Caco-2 (cell line): ENCODE measurements at regions not wholly inside any gene's neighbourhood (a gene's known extent, or its start where the extent isn't known, plus 50 kb on each side); places are given as distances from the start of the nearest gene placed in this dataset.

Experiments used
- BruUV-seq: library from RNA; stranded (reverse); fragments of 400-500 nt; replicated peaks from 2 replicates; lab custom pipeline; 2021; lab: Mats Ljungman, UMichigan
- CTCF ChIA-PET: fragments of 300-600 bp; sonication (Branson Sonifier 250); formaldehyde crosslinking; loops from one replicate; lab custom pipeline; 2022; ENCODE audit warnings: antibody characterized with exemption; lab: Charles Lee
- POLR2A ChIA-PET: fragments of 300-600 bp; sonication (Branson Sonifier 250); formaldehyde crosslinking; loops from one replicate; lab custom pipeline; 2022; ENCODE audit warnings: antibody characterized with exemption; lab: Charles Lee
- DNase-seq, 2 experiments: peaks; one replicate each; pipeline versions ENCODE4 v3.0.0 to v3.0.0-alpha.2; 2020 to 2022
- H3K27me3 ChIP-seq: replicated peaks from 2 replicates; pipeline ENCODE4 v1.6.0; 2011; ENCODE audit warnings: low read length; ENCODE audit not compliant: control insufficient read depth, insufficient read depth
- H3K36me3 ChIP-seq: 2 replicates; pipeline ENCODE4 v1.5.1; 2011; ENCODE audit warnings: low read length; ENCODE audit not compliant: control insufficient read depth, insufficient read depth
- H3K4me1 ChIP-seq: fragments of 250-450 bp; sonication (Bioruptor Pico); 2 replicates; pipeline ENCODE4 v1.5.1; 2020; ENCODE audit warnings: mild to moderate bottlenecking
- H3K4me3 ChIP-seq: 2 replicates; pipeline ENCODE4 v1.5.1; 2011; ENCODE audit warnings: low read depth, mild to moderate bottlenecking, control low read depth, low read length
- H3K9me3 ChIP-seq: fragments of 250-450 bp; sonication (Bioruptor Pico); 2 replicates; pipeline ENCODE4 v1.5.1; 2020; ENCODE audit warnings: mild to moderate bottlenecking, moderate library complexity
- H3K27ac Mint-ChIP-seq: one replicate; pipeline ENCODE4 v1.8.0; 2022; ENCODE audit warnings: mixed read lengths; ENCODE audit not compliant: unreplicated experiment
- H3K27me3 Mint-ChIP-seq: one replicate; pipeline ENCODE4 v1.8.0; 2022; ENCODE audit warnings: mixed read lengths; ENCODE audit not compliant: insufficient read depth, unreplicated experiment
- H3K36me3 Mint-ChIP-seq: one replicate; pipeline ENCODE4 v1.8.0; 2022; ENCODE audit warnings: mild to moderate bottlenecking, mixed read lengths; ENCODE audit not compliant: insufficient read depth, unreplicated experiment
- H3K4me1 Mint-ChIP-seq: one replicate; pipeline ENCODE4 v1.8.0; 2022; ENCODE audit warnings: low read depth, mixed read lengths; ENCODE audit not compliant: unreplicated experiment
- H3K4me3 Mint-ChIP-seq: one replicate; pipeline ENCODE4 v1.8.0; 2022; ENCODE audit warnings: mild to moderate bottlenecking, moderate library complexity, mixed read lengths; ENCODE audit not compliant: unreplicated experiment
- H3K9me3 Mint-ChIP-seq: one replicate; pipeline ENCODE4 v1.8.0; 2022; ENCODE audit warnings: mixed read lengths; ENCODE audit not compliant: unreplicated experiment
- CTCF ChIP-seq, 2 experiments: fragments of 200-600 bp in 1 of 2; IDR thresholded peaks; 1 replicate in 1 of 2; 2 replicates in 1 of 2; pipeline versions ENCODE4 v1.5.1 to v1.8.0; 2011 to 2022; ENCODE audit warnings: antibody characterized with exemption in 1 of 2, control low read depth in 1 of 2, inconsistent platforms in 1 of 2, low read depth in 1 of 2, low read length in 1 of 2, mild to moderate bottlenecking in 1 of 2, moderate library complexity in 1 of 2; ENCODE audit not compliant: insufficient read depth in 1 of 2, severe bottlenecking in 1 of 2, unreplicated experiment in 1 of 2
- intact Hi-C: fragments of 100-400 bp; cut with micrococcal nuclease; formaldehyde crosslinking; loops from one replicate; pipeline ENCODE4 v1.10.0; 2022; ENCODE audit not compliant: unreplicated experiment

GRCh38 chr22:48145738-48146137 is 1383.3 kb downstream of the TBC1D22A start:
- Histone ChIP-seq H3K27me3 (no peaks in the 10 kb centered on the region), H3K9me3 (no peaks in the 10 kb centered on the region), H3K36me3 (no peaks in the 10 kb centered on the region), H3K4me1 (no peaks in the 10 kb centered on the region), H3K4me3 (no peak overlapping the region)
- no peak for TF ChIP-seq CTCF (IDR thresholded peaks at IDR 0.05; ENCODE audit: insufficient read depth in 1 of 2, low read depth in 1 of 2, low read length in 1 of 2, severe bottlenecking in 1 of 2, unreplicated experiment in 1 of 2)
- Mint-ChIP-seq H3K9me3 (no peaks in the 10 kb centered on the region), H3K4me3 (no peak overlapping the region), H3K4me1 (no peaks in the 10 kb centered on the region), H3K27me3 (peaks cover 15% of the 10 kb centered on the region), H3K36me3 (no peaks in the 10 kb centered on the region), H3K27ac (no peak overlapping the region)
- BruUV-seq: no TSS peak
- CTCF ChIA-PET: no interaction called here
- DNase-seq: no peak
- POLR2A ChIA-PET: interaction anchor here (0.6 kb wide), 1 partner anchor 12 kb away, joined by 3 read pairs; no protein-coding TSS in a partner anchor
- intact Hi-C loops: no loop called here

- H3K27me3 ChIP-seq: no peaks in the 10 kb centered on the region
- H3K27me3 Mint-ChIP-seq: peaks cover 15% of the 10 kb centered on the region
Measured at GRCh38 chr22:48144318-48144717, 1381.9 kb downstream of the TBC1D22A start.

GRCh38 chr22:48143856-48144255 is 1381.4 kb downstream of the TBC1D22A start:
- no peaks in the 10 kb centered on the region for H3K36me3 ChIP-seq
- intact Hi-C loops: no loop called here
- ChIA-PET POLR2A (no interaction called here), CTCF (no interaction called here)
- H3K27me3 Mint-ChIP-seq: peaks cover 15% of the 10 kb centered on the region
- H3K4me1 ChIP-seq: no peaks in the 10 kb centered on the region
- H3K4me3 ChIP-seq: no peak overlapping the region
- no TSS peak for BruUV-seq
- no peak for TF ChIP-seq CTCF (IDR thresholded peaks at IDR 0.05; ENCODE audit: insufficient read depth in 1 of 2, low read depth in 1 of 2, low read length in 1 of 2, severe bottlenecking in 1 of 2, unreplicated experiment in 1 of 2)
- no peaks in the 10 kb centered on the region for H3K4me1 Mint-ChIP-seq
- H3K4me3 Mint-ChIP-seq: no peak overlapping the region
- DNase-seq: no peak
- H3K9me3 Mint-ChIP-seq: no peaks in the 10 kb centered on the region
- H3K27ac Mint-ChIP-seq: no peak overlapping the region
- H3K36me3 Mint-ChIP-seq: no peaks in the 10 kb centered on the region
- no peaks in the 10 kb centered on the region for H3K27me3 ChIP-seq
- no peaks in the 10 kb centered on the region for H3K9me3 ChIP-seq

More at GRCh38 chr22:48144318-48144717, 1381.9 kb downstream of the TBC1D22A start:
- H3K4me1 ChIP-seq: no peaks in the 10 kb centered on the region
- no peak overlapping the region for H3K27ac Mint-ChIP-seq
- H3K9me3 ChIP-seq: no peaks in the 10 kb centered on the region
- ChIA-PET POLR2A (no interaction called here), CTCF (no interaction called here)
- DNase-seq: no peak
- H3K4me3 ChIP-seq: no peak overlapping the region
- no peak for TF ChIP-seq CTCF (IDR thresholded peaks at IDR 0.05; ENCODE audit: insufficient read depth in 1 of 2, low read depth in 1 of 2, low read length in 1 of 2, severe bottlenecking in 1 of 2, unreplicated experiment in 1 of 2)
- H3K36me3 ChIP-seq: no peaks in the 10 kb centered on the region
- no peaks in the 10 kb centered on the region for H3K36me3 Mint-ChIP-seq
- no peaks in the 10 kb centered on the region for H3K9me3 Mint-ChIP-seq
- no peak overlapping the region for H3K4me3 Mint-ChIP-seq
- no TSS peak for BruUV-seq
- intact Hi-C loops: no loop called here
- H3K4me1 Mint-ChIP-seq: no peaks in the 10 kb centered on the region
